GM23338 (cell line): ENCODE measurements at regions not wholly inside any gene's neighbourhood (a gene's known extent, or its start where the extent isn't known, plus 50 kb on each side); places are given as distances from the start of the nearest gene placed in this dataset.

ENCODE experiments used
- ATAC-seq: fragments of 200-7000 bp; cut with Tn5 transposase; 3 replicates; pipeline ENCODE4 v1.9.1; 2020
- DNase-seq: peaks from one replicate; pipeline ENCODE4 v3.0.0-alpha.2; 2015; ENCODE audit warnings: low spot score
- H2AFZ ChIP-seq: fragments of 200-600 bp; sonication (generic); 2 replicates; pipeline ENCODE4 v1.8.0; 2016; ENCODE audit warnings: antibody characterized with exemption, mild to moderate bottlenecking, moderate library complexity
- H3F3A ChIP-seq: fragments of 200-600 bp; sonication (generic); replicated peaks from 2 replicates; pipeline ENCODE4 v1.8.0; 2017; ENCODE audit warnings: antibody characterized with exemption, mixed run types, low read depth
- H3K27ac ChIP-seq: fragments of 200-600 bp; sonication (generic); 2 replicates; pipeline ENCODE4 v1.6.1; 2016; ENCODE audit warnings: low read depth
- H3K27me3 ChIP-seq: fragments of 200-600 bp; sonication (generic); 2 replicates; pipeline ENCODE4 v1.8.0; 2016; ENCODE audit warnings: mild to moderate bottlenecking, mixed run types, moderate library complexity; ENCODE audit not compliant: insufficient read depth
- H3K36me3 ChIP-seq: fragments of 200-600 bp; sonication (generic); 2 replicates; pipeline ENCODE4 v1.8.0; 2016; ENCODE audit warnings: mild to moderate bottlenecking; ENCODE audit not compliant: insufficient read depth
- H3K4me1 ChIP-seq: fragments of 200-600 bp; sonication (generic); 2 replicates; pipeline ENCODE4 v1.8.0; 2016; ENCODE audit warnings: mild to moderate bottlenecking, moderate library complexity; ENCODE audit not compliant: insufficient read depth
- H3K4me2 ChIP-seq: fragments of 200-600 bp; sonication (generic); 2 replicates; pipeline ENCODE4 v1.7.1; 2017; ENCODE audit warnings: mixed run types
- H3K4me3 ChIP-seq: fragments of 200-600 bp; sonication (generic); 2 replicates; pipeline ENCODE4 v1.6.1; 2016; ENCODE audit warnings: mixed run types
- H3K79me2 ChIP-seq: fragments of 200-600 bp; sonication (generic); replicated peaks from 2 replicates; pipeline ENCODE4 v1.8.0; 2017; ENCODE audit warnings: mild to moderate bottlenecking; ENCODE audit not compliant: insufficient read depth
- H3K9me2 ChIP-seq: fragments of 200-600 bp; sonication (generic); 2 replicates; pipeline ENCODE4 v1.8.0; 2017; ENCODE audit not compliant: insufficient read depth
- H4K20me1 ChIP-seq: fragments of 200-600 bp; sonication (generic); replicated peaks from 2 replicates; pipeline ENCODE4 v1.8.0; 2017; ENCODE audit warnings: mild to moderate bottlenecking; ENCODE audit not compliant: insufficient read depth
- H3K27ac Mint-ChIP-seq: 2 replicates; pipeline ENCODE4 v1.8.0; 2020; ENCODE audit warnings: inconsistent platforms, mild to moderate bottlenecking, moderate library complexity, mixed read lengths
- H3K27me3 Mint-ChIP-seq: 3 replicates; pipeline ENCODE4 v1.8.0; 2022; ENCODE audit warnings: low read depth, mild to moderate bottlenecking, moderate library complexity, mixed read lengths, inconsistent platforms; ENCODE audit not compliant: insufficient read depth, poor library complexity
- H3K36me3 Mint-ChIP-seq: 3 replicates; pipeline ENCODE4 v1.8.0; 2021; ENCODE audit warnings: low read depth, mild to moderate bottlenecking, inconsistent platforms, moderate library complexity, mixed read lengths
- H3K4me1 Mint-ChIP-seq: 3 replicates; pipeline ENCODE4 v1.8.0; 2020; ENCODE audit warnings: mild to moderate bottlenecking, inconsistent platforms, mixed read lengths
- H3K4me3 Mint-ChIP-seq: 3 replicates; pipeline ENCODE4 v1.8.0; 2021; ENCODE audit warnings: moderate library complexity, mild to moderate bottlenecking, inconsistent platforms, mixed read lengths
- H3K9me3 Mint-ChIP-seq: 3 replicates; pipeline ENCODE4 v1.8.0; 2020; ENCODE audit warnings: moderate library complexity, mild to moderate bottlenecking, inconsistent platforms, mixed read lengths
- CTCF ChIP-seq, 2 experiments: fragments of 200-600 bp in 1 of 2; sonication (generic) in 1 of 2; conservative IDR thresholded peaks; 2 replicates each; pipeline versions ENCODE4 v1.5.1 to v1.6.1; 2016 to 2017; ENCODE audit warnings: antibody characterized with exemption in 2 of 2, low read depth in 2 of 2, mild to moderate bottlenecking in 2 of 2, moderate library complexity in 1 of 2
- ETS1 ChIP-seq: IDR thresholded peaks from 2 replicates; pipeline ENCODE4 v1.6.1; 2016; ENCODE audit warnings: antibody characterized with exemption
- POLR2AphosphoS5 ChIP-seq: IDR thresholded peaks from 2 replicates; pipeline ENCODE4 v1.6.1; 2016; ENCODE audit warnings: antibody characterized with exemption, low read depth
- ZNF462 ChIP-seq: fragments of 250-450 bp; sonication (Bioruptor Pico); IDR thresholded peaks from 2 replicates; pipeline ENCODE4 v1.5.0; 2020; ENCODE audit warnings: mild to moderate bottlenecking, moderate library complexity

GRCh38 chr2:149702571-149702970 lies 115.0 kb upstream of the MMADHC start:
- no peaks in the 10 kb centered on the region for H3K36me3 Mint-ChIP-seq
- no peak for DNase-seq
- Histone ChIP-seq H3K9me2 (0 out of 2 replicates have a peak, but pooled peaks cover 3% of the 10 kb centered on the region), H3K27me3 (no peaks in the 10 kb centered on the region), H3K27ac (no peak overlapping the region), H3K79me2 (no peaks in the 10 kb centered on the region), H3K4me3 (no peak overlapping the region), H2AFZ (no peak overlapping the region), H4K20me1 (no peaks in the 10 kb centered on the region), H3F3A (no peaks in the 10 kb centered on the region), H3K4me1 (peaks cover 6% of the 10 kb centered on the region; the same call in 1 of the 2 replicates), H3K36me3 (no peaks in the 10 kb centered on the region), H3K4me2 (no peak overlapping the region)
- peaks cover 3% of the 10 kb centered on the region; the same call in 2 of the 3 replicates for H3K4me1 Mint-ChIP-seq
- H3K9me3 Mint-ChIP-seq, result no peaks in the 10 kb centered on the region; the same call in 2 of the 3 replicates
- H3K27ac Mint-ChIP-seq, result no peak overlapping the region
- no peaks in the 10 kb centered on the region for H3K27me3 Mint-ChIP-seq
- no peak for TF ChIP-seq ZNF462 (CRISPR knock-in tag)
- no peak for TF ChIP-seq POLR2AphosphoS5
- peak in 1 of 2 experiments; percentile 15; a peak in 1 of 4 replicates for TF ChIP-seq CTCF (conservative IDR thresholded peaks at IDR 0.05; ENCODE audit: low read depth in 2 of 2)
- H3K4me3 Mint-ChIP-seq, result no peak overlapping the region
- no peak for ATAC-seq

- no peak for ATAC-seq
- H4K20me1 ChIP-seq, result no peaks in the 10 kb centered on the region
- Mint-ChIP-seq H3K4me3 (no peak overlapping the region), H3K27ac (no peak overlapping the region), H3K36me3 (no peaks in the 10 kb centered on the region), H3K9me3 (no peaks in the 10 kb centered on the region), H3K27me3 (no peaks in the 10 kb centered on the region), H3K4me1 (peaks cover 3% of the 10 kb centered on the region; the same call in 2 of the 3 replicates)
- H3K9me2 ChIP-seq, result 0 out of 2 replicates have a peak, but pooled peaks cover 3% of the 10 kb centered on the region
- no peaks in the 10 kb centered on the region for H3K79me2 ChIP-seq
- no peak overlapping the region for H3K4me3 ChIP-seq
- H3K36me3 ChIP-seq, result no peaks in the 10 kb centered on the region
- H3K27ac ChIP-seq, result no peak overlapping the region
- no peaks in the 10 kb centered on the region for H3K27me3 ChIP-seq
- H2AFZ ChIP-seq, result no peak overlapping the region
- H3K4me2 ChIP-seq, result no peak overlapping the region
- no peak for DNase-seq
- H3K4me1 ChIP-seq, result peaks cover 6% of the 10 kb centered on the region; the same call in 1 of the 2 replicates
- no peaks in the 10 kb centered on the region for H3F3A ChIP-seq
- TF ChIP-seq ETS1, result no peak
Measured at GRCh38 chr2:149701241-149701640, 113.7 kb upstream of the MMADHC start.
